Thoracic aorta (tissue), 2 donors: ENCODE measurements at regions not wholly inside any gene's neighbourhood (a gene's known extent, or its start where the extent isn't known, plus 50 kb on each side); places are given as distances from the start of the nearest gene placed in this dataset.

ENCODE experiments used
- ATAC-seq: fragments of 150-250 bp; one replicate; pipeline ENCODE4 v1.8.0; 2017; ENCODE audit warnings: low read depth; ENCODE audit not compliant: insufficient number of reproducible peaks, low FRiP score
- DNase-seq: peaks from one replicate; pipeline ENCODE4 v3.0.0-alpha.2; 2020; ENCODE audit warnings: low spot score
- H3K27ac ChIP-seq, 2 donors: fragments of 200-600 bp; sonication (generic); 1 replicate in 1 of 2; 2 replicates in 1 of 2; pipeline ENCODE4 v1.5.1; 2016; ENCODE audit warnings: mild to moderate bottlenecking in 2 of 2, moderate library complexity in 2 of 2
- H3K27me3 ChIP-seq: fragments of 200-600 bp; sonication (generic); replicated peaks from 2 replicates; pipeline ENCODE4 v1.6.0; 2016; ENCODE audit warnings: mild to moderate bottlenecking; ENCODE audit not compliant: insufficient read depth
- H3K36me3 ChIP-seq: fragments of 200-600 bp; sonication (generic); one replicate; pipeline ENCODE4 v1.5.1; 2016
- H3K4me1 ChIP-seq, 2 donors: fragments of 200-600 bp; sonication (generic); 1 replicate in 1 of 2; 2 replicates in 1 of 2; pipeline versions ENCODE4 v1.5.1 to v1.6.0; 2016; ENCODE audit warnings: low read depth in 2 of 2, mild to moderate bottlenecking in 1 of 2; ENCODE audit not compliant: control insufficient read depth in 1 of 2
- H3K4me3 ChIP-seq: fragments of 200-600 bp; sonication (generic); 2 replicates; pipeline ENCODE4 v1.5.1; 2016; ENCODE audit warnings: mild to moderate bottlenecking
- H3K9me3 ChIP-seq: fragments of 200-600 bp; sonication (generic); 2 replicates; pipeline ENCODE4 v1.5.1; 2016
- TF ChIP-seq, protein P1 (sequence below): fragments of 200-600 bp; sonication (generic); IDR thresholded peaks from one replicate; pipeline ENCODE4 v1.5.1; 2019; ENCODE audit warnings: antibody characterized with exemption

DNA sequence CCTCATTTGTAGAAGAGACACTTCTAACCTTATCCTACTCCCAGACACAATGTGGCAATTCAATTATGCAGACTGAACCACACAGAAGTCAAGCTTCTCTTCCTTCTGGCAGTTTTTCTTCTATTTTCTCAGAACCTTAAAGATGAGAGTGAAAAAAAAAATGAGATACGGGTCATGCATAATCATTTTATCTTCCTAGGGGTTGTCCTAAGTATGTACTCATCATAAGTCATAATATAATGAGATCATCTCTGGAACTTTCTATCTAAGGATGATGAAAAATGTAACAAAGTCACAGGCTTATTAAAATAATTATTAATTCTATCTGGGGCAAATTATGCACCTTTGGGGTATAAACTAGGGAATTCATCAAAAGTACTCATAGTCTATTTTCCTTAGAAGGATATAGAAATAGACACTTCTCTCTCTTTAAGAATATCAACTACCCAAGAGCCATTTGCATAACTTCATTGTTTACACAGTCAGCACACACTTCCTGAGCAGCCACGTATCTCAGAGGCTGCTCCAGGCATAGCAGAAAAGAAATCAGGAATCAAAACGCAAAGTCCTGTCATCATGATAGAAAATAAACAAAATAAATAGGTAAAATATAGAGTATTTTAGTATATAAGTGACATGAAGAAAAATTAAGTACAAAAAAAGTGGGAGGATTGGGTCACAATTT is 345.9 kb upstream of the SPHKAP start:
- DNase-seq (no peak), ATAC-seq (no peak)
- no peaks in the 10 kb centered on the region for H3K9me3 ChIP-seq
- TF ChIP-seq, protein P1, sequence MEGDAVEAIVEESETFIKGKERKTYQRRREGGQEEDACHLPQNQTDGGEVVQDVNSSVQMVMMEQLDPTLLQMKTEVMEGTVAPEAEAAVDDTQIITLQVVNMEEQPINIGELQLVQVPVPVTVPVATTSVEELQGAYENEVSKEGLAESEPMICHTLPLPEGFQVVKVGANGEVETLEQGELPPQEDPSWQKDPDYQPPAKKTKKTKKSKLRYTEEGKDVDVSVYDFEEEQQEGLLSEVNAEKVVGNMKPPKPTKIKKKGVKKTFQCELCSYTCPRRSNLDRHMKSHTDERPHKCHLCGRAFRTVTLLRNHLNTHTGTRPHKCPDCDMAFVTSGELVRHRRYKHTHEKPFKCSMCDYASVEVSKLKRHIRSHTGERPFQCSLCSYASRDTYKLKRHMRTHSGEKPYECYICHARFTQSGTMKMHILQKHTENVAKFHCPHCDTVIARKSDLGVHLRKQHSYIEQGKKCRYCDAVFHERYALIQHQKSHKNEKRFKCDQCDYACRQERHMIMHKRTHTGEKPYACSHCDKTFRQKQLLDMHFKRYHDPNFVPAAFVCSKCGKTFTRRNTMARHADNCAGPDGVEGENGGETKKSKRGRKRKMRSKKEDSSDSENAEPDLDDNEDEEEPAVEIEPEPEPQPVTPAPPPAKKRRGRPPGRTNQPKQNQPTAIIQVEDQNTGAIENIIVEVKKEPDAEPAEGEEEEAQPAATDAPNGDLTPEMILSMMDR: no peak
- H3K27ac ChIP-seq: no peak overlapping the region
- H3K27me3 ChIP-seq: no peaks in the 10 kb centered on the region
- no peak overlapping the region for H3K4me3 ChIP-seq
- H3K36me3 ChIP-seq: no peaks in the 10 kb centered on the region
- no peaks in the 10 kb centered on the region for H3K4me1 ChIP-seq

DNA sequence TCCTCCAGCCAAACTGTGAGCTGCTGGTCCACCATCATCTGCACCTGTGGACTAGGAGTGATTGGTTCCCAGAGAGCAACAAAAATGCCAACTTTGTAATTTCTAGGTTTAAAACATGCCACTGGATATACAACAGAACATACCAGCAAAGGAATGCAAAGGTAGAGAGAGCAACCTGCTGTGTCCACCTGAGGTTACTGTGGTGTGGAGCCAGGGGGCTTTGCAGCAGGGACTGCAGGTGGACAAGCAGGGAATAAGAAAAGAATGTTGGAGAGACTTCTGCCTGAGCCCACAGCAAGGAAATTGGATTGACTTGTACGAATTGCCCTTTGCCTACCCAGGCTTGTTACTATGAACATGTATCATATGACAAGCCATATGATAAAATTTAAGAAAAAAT is 345.2 kb upstream of the SPHKAP start:
- no peak for ATAC-seq
- no peak for DNase-seq

DNA sequence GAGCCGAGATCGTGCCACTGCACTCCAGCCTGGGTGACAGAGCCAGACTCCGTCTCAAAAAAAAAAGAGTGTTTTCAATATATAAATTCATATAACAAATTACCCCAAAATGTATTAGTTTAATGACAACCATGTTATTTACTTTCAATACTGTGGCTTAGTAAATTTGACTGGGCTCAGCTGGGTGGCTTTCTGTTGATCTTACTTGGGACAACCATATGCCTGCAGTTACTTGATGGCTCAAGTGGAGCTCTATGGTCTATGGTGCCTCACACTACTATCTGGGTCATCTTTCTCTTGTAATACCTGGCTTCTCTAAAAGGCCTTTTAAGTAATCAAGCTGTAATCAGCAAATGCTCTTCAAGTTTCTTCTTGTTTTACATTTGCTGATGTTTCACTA is 341.5 kb upstream of the SPHKAP start:
- Histone ChIP-seq H3K27me3 (no peaks in the 10 kb centered on the region), H3K27ac (no peak overlapping the region), H3K4me3 (no peak overlapping the region), H3K9me3 (no peaks in the 10 kb centered on the region), H3K36me3 (no peaks in the 10 kb centered on the region), H3K4me1 (no peaks in the 10 kb centered on the region)
- no peak for DNase-seq
- TF ChIP-seq, protein P1: no peak
- no peak for ATAC-seq

More for the DNA sequence above, 345.2 kb upstream of the SPHKAP start:
- H3K4me3 ChIP-seq: no peak overlapping the region
- H3K4me1 ChIP-seq: no peaks in the 10 kb centered on the region
- TF ChIP-seq, protein P1: no peak
- H3K27me3 ChIP-seq: no peaks in the 10 kb centered on the region
- H3K27ac ChIP-seq: no peak overlapping the region
- H3K9me3 ChIP-seq: no peaks in the 10 kb centered on the region
- H3K36me3 ChIP-seq: no peaks in the 10 kb centered on the region

DNA sequence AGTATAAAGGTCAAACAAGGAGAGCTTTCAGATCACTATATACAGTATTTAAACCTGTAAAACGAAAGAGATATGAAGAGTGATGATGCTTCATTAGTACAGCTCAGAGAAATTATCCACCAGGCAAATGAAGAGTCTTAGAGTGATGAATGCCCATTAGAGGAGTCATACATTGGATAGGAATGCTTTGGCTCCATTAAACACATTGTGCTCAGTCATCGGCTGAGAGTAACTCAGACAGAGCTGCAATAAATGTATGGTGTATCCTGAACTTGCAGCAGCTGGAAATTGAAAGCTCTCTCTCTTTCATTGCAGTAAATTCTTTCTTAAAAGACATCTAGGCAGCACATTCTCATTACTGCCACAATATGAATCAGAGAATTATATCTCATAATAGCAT is 340.8 kb upstream of the SPHKAP start:
- TF ChIP-seq, protein P1: no peak

DNA sequence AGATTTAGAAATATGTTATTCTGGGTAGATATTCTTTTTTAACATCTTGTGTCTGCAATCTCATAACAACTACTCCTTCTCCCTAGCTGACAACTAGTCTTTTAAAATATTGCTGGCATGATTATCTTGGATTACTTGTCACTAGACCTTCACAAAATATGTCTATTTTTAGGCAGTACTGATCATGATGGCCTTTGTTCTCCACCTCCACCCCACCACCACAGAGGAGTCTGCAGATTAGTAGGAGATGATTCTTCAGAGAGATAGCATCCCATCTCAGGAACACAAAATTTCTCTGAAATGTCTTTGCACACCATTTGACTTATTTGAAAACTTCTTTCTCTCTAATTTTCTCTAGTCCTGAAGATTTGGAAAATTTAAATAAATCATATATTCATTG is 338.1 kb upstream of the SPHKAP start:
- no peak overlapping the region for H3K4me3 ChIP-seq
- H3K27ac ChIP-seq: no peak overlapping the region
- DNase-seq: no peak
- no peaks in the 10 kb centered on the region for H3K27me3 ChIP-seq
- no peaks in the 10 kb centered on the region for H3K36me3 ChIP-seq
- TF ChIP-seq, protein P1: no peak
- no peaks in the 10 kb centered on the region for H3K9me3 ChIP-seq
- ATAC-seq: no peak
- no peaks in the 10 kb centered on the region for H3K4me1 ChIP-seq

More for the DNA sequence above, 340.8 kb upstream of the SPHKAP start:
- Histone ChIP-seq H3K4me3 (no peak overlapping the region), H3K4me1 (no peaks in the 10 kb centered on the region), H3K36me3 (no peaks in the 10 kb centered on the region), H3K27me3 (no peaks in the 10 kb centered on the region), H3K9me3 (no peaks in the 10 kb centered on the region), H3K27ac (no peak overlapping the region)
- no peak for ATAC-seq
- no peak for DNase-seq
